IMR-90 (cell line): ENCODE measurements at regions not wholly inside any gene's neighbourhood (a gene's known extent, or its start where the extent isn't known, plus 50 kb on each side); places are given as distances from the start of the nearest gene placed in this dataset.

ENCODE experiments used
- ATAC-seq: fragments of 200-7000 bp; cut with Tn5 transposase; 2 replicates; pipeline ENCODE4 v1.9.1; 2020; ENCODE audit warnings: low read depth, mild to moderate bottlenecking, moderate library complexity
- BruUV-seq: library from RNA; stranded (reverse); fragments of 400-500 nt; replicated peaks from 2 replicates; lab custom pipeline; 2021; lab: Mats Ljungman, UMichigan
- CTCF ChIA-PET: fragments of 300-600 bp; formaldehyde crosslinking; extraction: SDS; loops from one replicate; lab custom pipeline; 2021; ENCODE audit warnings: antibody characterized with exemption; lab: Yijun Ruan, JAX
- POLR2A ChIA-PET: fragments of 300-600 bp; sonication (Branson Sonifier 250); formaldehyde crosslinking; loops from one replicate; lab custom pipeline; 2022; ENCODE audit warnings: antibody characterized with exemption; ENCODE audit not compliant: unreplicated experiment; lab: Charles Lee
- DNase-seq: peaks from one replicate; pipeline ENCODE4 v3.0.0; 2013
- H2AFZ ChIP-seq: replicated peaks from 2 replicates; pipeline ENCODE3; 2013; ENCODE audit warnings: low read length, mild to moderate bottlenecking; ENCODE audit not compliant: poor library complexity
- H2AK5ac ChIP-seq: 2 replicates; pipeline ENCODE4 v1.6.1; 2013; ENCODE audit warnings: low read depth, low read length, inconsistent platforms
- H2AK9ac ChIP-seq: replicated peaks from 2 replicates; pipeline ENCODE3; 2013; ENCODE audit warnings: mild to moderate bottlenecking, low read depth, low read length, moderate library complexity; ENCODE audit not compliant: poor library complexity
- H2BK120ac ChIP-seq: 2 replicates; pipeline ENCODE4 v1.6.1; 2013; ENCODE audit warnings: low read depth, low read length, inconsistent platforms
- H2BK15ac ChIP-seq: 3 replicates; pipeline ENCODE4 v1.6.1; 2013; ENCODE audit warnings: low read depth, low read length, inconsistent platforms
- H2BK20ac ChIP-seq: 2 replicates; pipeline ENCODE4 v1.6.1; 2013; ENCODE audit warnings: low read depth, mild to moderate bottlenecking, inconsistent platforms, low read length, moderate library complexity
- H2BK5ac ChIP-seq: 2 replicates; pipeline ENCODE4 v1.6.1; 2013; ENCODE audit warnings: mild to moderate bottlenecking, low read depth, low read length, inconsistent platforms; ENCODE audit not compliant: poor library complexity, severe bottlenecking
- H3K14ac ChIP-seq: replicated peaks from 2 replicates; pipeline ENCODE4 v1.6.1; 2013; ENCODE audit warnings: low read depth, low read length, inconsistent platforms
- H3K18ac ChIP-seq: 2 replicates; pipeline ENCODE4 v1.6.1; 2013; ENCODE audit warnings: low read depth, low read length, control low read depth
- H3K23ac ChIP-seq: 2 replicates; pipeline ENCODE4 v1.6.1; 2013; ENCODE audit warnings: low read depth, low read length, inconsistent platforms
- H3K27ac ChIP-seq: 2 replicates; pipeline ENCODE4 v1.5.1; 2013; ENCODE audit warnings: mild to moderate bottlenecking, control low read depth, low read length; ENCODE audit not compliant: insufficient read depth
- H3K27me3 ChIP-seq: 2 replicates; pipeline ENCODE4 v1.6.1; 2013; ENCODE audit warnings: low read length; ENCODE audit not compliant: control insufficient read depth, insufficient read depth
- H3K36me3 ChIP-seq: 2 replicates; pipeline ENCODE4 v1.6.1; 2013; ENCODE audit warnings: low read length, mixed read lengths; ENCODE audit not compliant: control insufficient read depth, insufficient read depth
- H3K4ac ChIP-seq: 2 replicates; pipeline ENCODE4 v1.6.1; 2013; ENCODE audit warnings: low read depth, low read length, inconsistent platforms
- H3K4me1 ChIP-seq: 2 replicates; pipeline ENCODE4 v1.6.1; 2013; ENCODE audit warnings: low read length, mixed read lengths; ENCODE audit not compliant: control insufficient read depth, insufficient read depth
- H3K4me2 ChIP-seq: 2 replicates; pipeline ENCODE4 v1.6.1; 2013; ENCODE audit warnings: low read depth, mild to moderate bottlenecking, control low read depth, low read length, moderate library complexity
- H3K4me3 ChIP-seq: 2 replicates; pipeline ENCODE4 v1.5.1; 2013; ENCODE audit warnings: low read depth, mild to moderate bottlenecking, control low read depth, low read length, moderate library complexity; ENCODE audit not compliant: insufficient read depth
- H3K56ac ChIP-seq: 2 replicates; pipeline ENCODE4 v1.6.1; 2013; ENCODE audit warnings: low read length, inconsistent platforms; ENCODE audit not compliant: insufficient read depth; ENCODE audit errors: extremely low read depth
- H3K79me1 ChIP-seq, 2 experiments: 2 replicates each; pipeline ENCODE4 v1.6.1; 2013; ENCODE audit warnings: low read length in 2 of 2, inconsistent platforms in 1 of 2, low read depth in 1 of 2
- H3K9ac ChIP-seq: 2 replicates; pipeline ENCODE4 v1.6.1; 2013; ENCODE audit warnings: low read depth, low read length, control low read depth
- H3K9me1 ChIP-seq: 2 replicates; pipeline ENCODE4 v1.6.1; 2013; ENCODE audit warnings: low read length, inconsistent platforms; ENCODE audit not compliant: insufficient read depth
- H3K9me3 ChIP-seq: 2 replicates; pipeline ENCODE4 v1.6.1; 2013; ENCODE audit warnings: low read length; ENCODE audit not compliant: control insufficient read depth, insufficient read depth
- H4K20me1 ChIP-seq: 2 replicates; pipeline ENCODE4 v1.6.1; 2013; ENCODE audit warnings: low read length, inconsistent platforms; ENCODE audit not compliant: insufficient read depth
- H4K5ac ChIP-seq: 2 replicates; pipeline ENCODE4 v1.6.1; 2013; ENCODE audit warnings: mild to moderate bottlenecking, low read depth, low read length, control low read depth
- H4K8ac ChIP-seq, 2 experiments: 2 replicates each; pipeline ENCODE4 v1.6.1; 2013; ENCODE audit warnings: low read depth in 2 of 2, low read length in 2 of 2, control low read depth in 1 of 2, inconsistent platforms in 1 of 2
- H4K91ac ChIP-seq: 2 replicates; pipeline ENCODE4 v1.6.1; 2013; ENCODE audit warnings: low read depth, low read length, inconsistent platforms; ENCODE audit not compliant: insufficient read depth
- BHLHE40 ChIP-seq: fragments of 150-350 bp; IDR thresholded peaks from 2 replicates; pipeline ENCODE4 v1.6.1; 2016; ENCODE audit warnings: mild to moderate bottlenecking, low read depth, low read length
- CHD1 ChIP-seq: IDR thresholded peaks from 2 replicates; pipeline ENCODE4 v1.6.1; 2012; ENCODE audit warnings: low read depth, low read length, improper control_type of control experiment
- ELK1 ChIP-seq: fragments of 150-350 bp; IDR thresholded peaks from 2 replicates; pipeline ENCODE4 v1.6.1; 2016; ENCODE audit warnings: low read depth, mild to moderate bottlenecking, low read length, moderate library complexity, borderline replicate concordance
- MAFK ChIP-seq: IDR thresholded peaks from 2 replicates; pipeline ENCODE4 v1.6.1; 2012; ENCODE audit warnings: low read depth, low read length, improper control_type of control experiment
- MXI1 ChIP-seq: IDR thresholded peaks from 2 replicates; pipeline ENCODE4 v1.6.1; 2012; ENCODE audit warnings: low read depth, mild to moderate bottlenecking, low read length, moderate library complexity, borderline replicate concordance
- NFE2L2 ChIP-seq: fragments of 150-350 bp; IDR thresholded peaks from 2 replicates; pipeline ENCODE4 v1.6.1; 2016; ENCODE audit warnings: low read depth, mild to moderate bottlenecking, low read length
- RAD21 ChIP-seq: IDR thresholded peaks from 2 replicates; pipeline ENCODE4 v1.6.1; 2012; ENCODE audit warnings: low read length, improper control_type of control experiment
- WGBS, 2 experiments: methylation state at CpG; one replicate each; pipeline versions ENCODE4 v1.1.5 to v1.1.7; 2013; ENCODE audit warnings: missing lambda C conversion rate in 2 of 2; ENCODE audit not compliant: insufficient read length in 1 of 2; ENCODE audit errors: extremely low coverage in 2 of 2; 5-methylcytosine and 5-hydroxymethylcytosine counted together
- dilution Hi-C: fragments of 300-500 bp; cut with HindIII; formaldehyde crosslinking; loops from one replicate; pipeline ENCODE4 v1.14.3; 2018; ENCODE audit warnings: low sequenced_read_pairs; ENCODE audit not compliant: unreplicated experiment
- in situ Hi-C: fragments of 300-500 bp; cut with MboI; formaldehyde crosslinking; loops from 3 replicates; pipeline ENCODE4 v1.14.3; 2019; ENCODE audit warnings: low sequenced_read_pairs, inconsistent platforms, mixed read lengths
- intact Hi-C: fragments of 100-400 bp; cut with micrococcal nuclease; formaldehyde crosslinking; loops from 2 replicates; pipeline ENCODE4 v1.10.0; 2022

GRCh38 chr10:131708225-131708880 lies 192.5 kb upstream of the PPP2R2D start:
- Histone ChIP-seq H3K9me3 (peaks cover 48% of the 10 kb centered on the region), H4K5ac (no peak overlapping the region), H3K18ac (no peak overlapping the region), H3K56ac (no peak overlapping the region), H4K91ac (no peak overlapping the region), H2AK9ac (no peak overlapping the region), H3K36me3 (no peaks in the 10 kb centered on the region), H4K8ac (no peak overlapping the region), H3K27me3 (no peaks in the 10 kb centered on the region), H3K4me3 (no peak overlapping the region), H3K23ac (no peak overlapping the region), H3K4me2 (no peak overlapping the region), H2BK20ac (no peak overlapping the region), H2BK15ac (no peak overlapping the region), H2AK5ac (no peak overlapping the region), H3K9me1 (no peaks in the 10 kb centered on the region), H3K79me1 (no peaks in the 10 kb centered on the region), H3K9ac (no peak overlapping the region), H3K4ac (no peak overlapping the region), H3K4me1 (no peaks in the 10 kb centered on the region), H2AFZ (no peak overlapping the region), H3K14ac (no peak overlapping the region), H4K20me1 (no peaks in the 10 kb centered on the region), H3K27ac (no peak overlapping the region), H2BK120ac (no peak overlapping the region), H2BK5ac (no peak overlapping the region)
- in situ Hi-C loops (no loop called here), dilution Hi-C loops (no loop called here), intact Hi-C loops (no loop called here)
- TF ChIP-seq CHD1 (no peak), BHLHE40 (no peak), RAD21 (no peak), ELK1 (no peak), MXI1 (no peak), NFE2L2 (no peak), MAFK (no peak)
- ATAC-seq (no peak), DNase-seq (no peak)
- POLR2A ChIA-PET = no interaction called here
- CTCF ChIA-PET = no interaction called here
- no TSS peak for BruUV-seq
- 33% methylated on average over 6 of the region's 17 CpGs; no CpG with 5 or more reads in 1 of the 2 experiments for WGBS, 2 experiments
